A549 (cell line): ENCODE measurements at regions not wholly inside any gene's neighbourhood (a gene's known extent, or its start where the extent isn't known, plus 50 kb on each side); places are given as distances from the start of the nearest gene placed in this dataset.

Source experiments
- ATAC-seq, 2 experiments: fragments of 200-7000 bp in 1 of 2; fragments of >200 bp in 1 of 2; cut with Nextera tagmentation in 1 of 2; cut with Tn5 transposase in 1 of 2; 3 replicates each; pipeline versions ENCODE4 v1.8.0 to v1.9.1; 2018 to 2020; ENCODE audit warnings: mild to moderate bottlenecking in 1 of 2, moderate library complexity in 1 of 2
- CTCF ChIA-PET: fragments of 300-600 bp; sonication (Branson Sonifier 250); formaldehyde crosslinking; extraction: SDS; loops from one replicate; lab custom pipeline; 2021; ENCODE audit warnings: antibody characterized with exemption, inconsistent platforms; lab: Yijun Ruan, JAX
- POLR2A ChIA-PET: fragments of 350-600 bp; formaldehyde crosslinking; extraction: SDS; loops from one replicate; lab custom pipeline; 2021; ENCODE audit warnings: antibody characterized with exemption, inconsistent platforms; lab: Yijun Ruan, JAX
- DNase-seq, 2 experiments: peaks; one replicate each; pipeline versions ENCODE4 v3.0.0 to v3.0.0-alpha.2; 2011 to 2016; ENCODE audit warnings: low read depth in 1 of 2, low spot score in 1 of 2
- FAIRE-seq: peaks from 2 replicates; lab custom pipeline; 2011; peaks lifted over from hg19 to GRCh38; lab: Jason Lieb, UNC
- H3K27ac ChIP-seq, 2 experiments: fragments of >200 bp; sonication (Bioruptor Twin); formaldehyde crosslinking; 3 replicates each; pipeline ENCODE4 v1.5.1; 2016 to 2017
- H3K4me1 ChIP-seq: fragments of >200 bp; sonication (Bioruptor Twin); formaldehyde crosslinking; 3 replicates; pipeline ENCODE4 v1.6.1; 2016
- H3K4me2 ChIP-seq: fragments of >200 bp; sonication (Bioruptor Twin); formaldehyde crosslinking; 3 replicates; pipeline ENCODE4 v1.6.1; 2016
- H3K4me3 ChIP-seq: fragments of >200 bp; sonication (Bioruptor Twin); formaldehyde crosslinking; 3 replicates; pipeline ENCODE4 v1.5.1; 2016
- H3K9me3 ChIP-seq: fragments of >200 bp; sonication (Bioruptor Twin); formaldehyde crosslinking; 3 replicates; pipeline ENCODE4 v1.6.1; 2016
- BCL3 ChIP-seq: fragments of >200 bp; sonication (Bioruptor Twin); formaldehyde crosslinking; IDR thresholded peaks from 3 replicates; pipeline ENCODE4 v1.6.1; 2016
- CBX2 ChIP-seq: fragments of 200-600 bp; sonication (generic); IDR thresholded peaks from 2 replicates; pipeline ENCODE4 v1.6.1; 2016; ENCODE audit warnings: low read depth, mild to moderate bottlenecking, borderline replicate concordance
- CEBPB ChIP-seq, 2 experiments: fragments of >200 bp in 1 of 2; sonication (Bioruptor Twin) in 1 of 2; formaldehyde crosslinking in 1 of 2; IDR thresholded peaks; 2 replicates each; pipeline ENCODE4 v1.6.1; 2012 to 2016
- CHD2 ChIP-seq: fragments of 150-350 bp; IDR thresholded peaks from 2 replicates; pipeline ENCODE4 v1.6.1; 2014; ENCODE audit warnings: low read length; ENCODE audit not compliant: partially characterized antibody
- CHD4 ChIP-seq: fragments of 200-600 bp; sonication (generic); IDR thresholded peaks from 2 replicates; pipeline ENCODE4 v1.6.1; 2016; ENCODE audit warnings: antibody characterized with exemption, mild to moderate bottlenecking, borderline replicate concordance
- EHF ChIP-seq: fragments of 250-450 bp; sonication (Bioruptor Pico); IDR thresholded peaks from 2 replicates; pipeline ENCODE4 v1.5.0; 2020; ENCODE audit warnings: mild to moderate bottlenecking
- EHMT2 ChIP-seq: fragments of 200-600 bp; sonication (generic); IDR thresholded peaks from 2 replicates; pipeline ENCODE4 v1.6.1; 2016; ENCODE audit warnings: antibody characterized with exemption, low read depth, mild to moderate bottlenecking, moderate library complexity
- ELK1 ChIP-seq: fragments of 150-350 bp; IDR thresholded peaks from 2 replicates; pipeline ENCODE4 v1.6.1; 2014; ENCODE audit warnings: low read depth, mild to moderate bottlenecking, low read length
- ESRRA ChIP-seq: fragments of 150-350 bp; IDR thresholded peaks from 2 replicates; pipeline ENCODE4 v1.6.1; 2014; ENCODE audit warnings: mild to moderate bottlenecking, low read length, borderline replicate concordance
- FOSB ChIP-seq: fragments of 250-450 bp; sonication (Bioruptor Pico); IDR thresholded peaks from 2 replicates; pipeline ENCODE4 v1.5.0; 2020; ENCODE audit warnings: mild to moderate bottlenecking, moderate library complexity
- HDAC2 ChIP-seq: fragments of 200-600 bp; sonication (generic); IDR thresholded peaks from 2 replicates; pipeline ENCODE4 v1.6.1; 2016
- HOXA7 ChIP-seq: fragments of 250-450 bp; sonication (Bioruptor Pico); IDR thresholded peaks from 2 replicates; pipeline ENCODE4 v1.5.0; 2020; ENCODE audit warnings: mild to moderate bottlenecking, moderate library complexity
- HOXB5 ChIP-seq: fragments of 250-450 bp; sonication (Bioruptor Pico); IDR thresholded peaks from 2 replicates; pipeline ENCODE4 v1.5.0; 2020; ENCODE audit warnings: mild to moderate bottlenecking, moderate library complexity
- KDM1A ChIP-seq: fragments of 200-600 bp; sonication (generic); IDR thresholded peaks from 2 replicates; pipeline ENCODE4 v1.6.1; 2016; ENCODE audit warnings: low read depth, mild to moderate bottlenecking
- MAFK ChIP-seq: fragments of 450-650 bp; IDR thresholded peaks from 2 replicates; pipeline ENCODE4 v1.6.1; 2014; ENCODE audit not compliant: partially characterized antibody
- MAZ ChIP-seq: fragments of 150-350 bp; IDR thresholded peaks from 2 replicates; pipeline ENCODE4 v1.6.1; 2014; ENCODE audit warnings: antibody characterized with exemption, low read depth, low read length, borderline replicate concordance
- NPAS2 ChIP-seq: fragments of 250-450 bp; sonication (Bioruptor Pico); IDR thresholded peaks from 2 replicates; pipeline ENCODE4 v1.8.0; 2022; ENCODE audit warnings: mild to moderate bottlenecking, moderate library complexity, borderline replicate concordance
- POLR2A ChIP-seq: IDR thresholded peaks from 2 replicates; pipeline ENCODE4 v1.6.1; 2012; ENCODE audit warnings: mild to moderate bottlenecking, low read length
- RAD21 ChIP-seq, 2 experiments: fragments of >200 bp in 1 of 2; sonication (Bioruptor Twin) in 1 of 2; formaldehyde crosslinking in 1 of 2; IDR thresholded peaks in 1 of 2; conservative IDR thresholded peaks in 1 of 2; 2 replicates in 1 of 2; 3 replicates in 1 of 2; pipeline ENCODE4 v1.6.1; 2012 to 2018; ENCODE audit warnings: inconsistent platforms in 1 of 2
- RCOR1 ChIP-seq: fragments of 150-350 bp; IDR thresholded peaks from 2 replicates; pipeline ENCODE4 v1.6.1; 2014; ENCODE audit warnings: antibody characterized with exemption, low read length, low read depth
- RFX5 ChIP-seq: fragments of 450-650 bp; IDR thresholded peaks from 2 replicates; pipeline ENCODE4 v1.7.1; 2014; ENCODE audit warnings: antibody characterized with exemption, mild to moderate bottlenecking, moderate library complexity
- TP53 ChIP-seq: fragments of 250-450 bp; sonication (Bioruptor Pico); IDR thresholded peaks from 2 replicates; pipeline ENCODE4 v1.5.0; 2021; ENCODE audit warnings: mild to moderate bottlenecking, moderate library complexity
- ZC3H11A ChIP-seq: fragments of 450-650 bp; IDR thresholded peaks from 2 replicates; pipeline ENCODE4 v1.6.1; 2014; ENCODE audit warnings: antibody characterized with exemption, mild to moderate bottlenecking
- ZFP36 ChIP-seq: fragments of 450-650 bp; IDR thresholded peaks from 2 replicates; pipeline ENCODE4 v1.6.1; 2014; ENCODE audit warnings: borderline replicate concordance; ENCODE audit not compliant: partially characterized antibody
- WGBS: methylation state at CpG from one replicate; pipeline ENCODE4 v1.1.6; 2017; ENCODE audit errors: missing lambda C conversion rate; 5-methylcytosine and 5-hydroxymethylcytosine counted together

GRCh38 chr1:221149555-221150075, 270.4 kb downstream of the HLX start:
- no peak for FAIRE-seq
- no peak for DNase-seq
- H3K9me3 ChIP-seq = no peaks in the 10 kb centered on the region
- no peak overlapping the region for H3K27ac ChIP-seq
- no peak overlapping the region for H3K4me2 ChIP-seq
- no peaks in the 10 kb centered on the region for H3K4me1 ChIP-seq
- TF ChIP-seq ZC3H11A = no peak
- ChIA-PET CTCF (interaction anchor here (1.0 to 1.3 kb wide), 2 partner anchors 10 to 55 kb away, joined by 3 to 5 read pairs; no protein-coding TSS in a partner anchor), POLR2A (no interaction called here)
- WGBS = 15% methylated on average over 1 of the region's 1 CpG
- no peak for ATAC-seq
- H3K4me3 ChIP-seq = no peak overlapping the region

- no peak overlapping the region for H3K27ac ChIP-seq
- POLR2A ChIA-PET = no interaction called here
- no peaks in the 10 kb centered on the region for H3K9me3 ChIP-seq
- DNase-seq (no peak), FAIRE-seq (no peak), ATAC-seq (no peak)
- CTCF ChIA-PET = no interaction called here
- no peaks in the 10 kb centered on the region for H3K4me1 ChIP-seq
- no peak for TF ChIP-seq RCOR1
- TF ChIP-seq ZFP36 = no peak
- TF ChIP-seq KDM1A = no peak
- TF ChIP-seq ZC3H11A = no peak
- no peak overlapping the region for H3K4me3 ChIP-seq
- no peak overlapping the region for H3K4me2 ChIP-seq
Observed at GRCh38 chr1:221150996-221151395, 271.8 kb downstream of the HLX start.

- H3K4me3 ChIP-seq = no peak overlapping the region
- H3K9me3 ChIP-seq = no peaks in the 10 kb centered on the region
- no peak for TF ChIP-seq BCL3
- DNase-seq (no peak), FAIRE-seq (no peak), ATAC-seq (no peak)
- ChIA-PET CTCF (interaction anchor here (1.1 kb wide), 1 partner anchor 48 kb away, joined by 3 read pairs; no protein-coding TSS in a partner anchor), POLR2A (no interaction called here)
- H3K4me2 ChIP-seq = no peak overlapping the region
- H3K4me1 ChIP-seq = no peaks in the 10 kb centered on the region
- WGBS = 41% methylated on average over 1 of the region's 1 CpG
- H3K27ac ChIP-seq = no peak overlapping the region
Observed at GRCh38 chr1:221154932-221155331, 275.7 kb downstream of the HLX start.

- WGBS = 51% methylated on average over 6 of the region's 6 CpGs
- no peaks in the 10 kb centered on the region for H3K9me3 ChIP-seq
- no peak overlapping the region for H3K4me2 ChIP-seq
- ChIA-PET CTCF (interaction anchor here (1.2 kb wide), 1 partner anchor 12 kb away, joined by 3 read pairs; no protein-coding TSS in a partner anchor), POLR2A (no interaction called here)
- no peak overlapping the region for H3K27ac ChIP-seq
- H3K4me1 ChIP-seq = no peaks in the 10 kb centered on the region
- DNase-seq (no peak), ATAC-seq (no peak), FAIRE-seq (no peak)
- H3K4me3 ChIP-seq = no peak overlapping the region
- no peak for TF ChIP-seq MAFK
- TF ChIP-seq HOXB5 (CRISPR knock-in tag) = no peak
- TF ChIP-seq BCL3 = no peak
- TF ChIP-seq FOSB (CRISPR knock-in tag) = no peak
- TF ChIP-seq ZC3H11A = no peak
- no peak for TF ChIP-seq RCOR1
Observed at GRCh38 chr1:221157026-221157761, 278.0 kb downstream of the HLX start.

- WGBS = 85% methylated on average over 2 of the region's 2 CpGs
- ChIA-PET CTCF (interaction anchor here (1.0 kb wide), 1 partner anchor 11 kb away, joined by 3 read pairs; no protein-coding TSS in a partner anchor), POLR2A (no interaction called here)
- 0 out of 3 replicates have a peak, but pooled peaks cover 3% of the 10 kb centered on the region for H3K4me1 ChIP-seq
- no peak overlapping the region for H3K27ac ChIP-seq
- ATAC-seq (no peak), FAIRE-seq (no peak), DNase-seq (no peak)
- H3K9me3 ChIP-seq = no peaks in the 10 kb centered on the region
- no peak overlapping the region for H3K4me3 ChIP-seq
- no peak overlapping the region for H3K4me2 ChIP-seq
- TF ChIP-seq TP53 (CRISPR knock-in tag) = no peak
- no peak for TF ChIP-seq CBX2
- TF ChIP-seq EHF (CRISPR knock-in tag) = no peak
- no peak for TF ChIP-seq RAD21 (conservative IDR thresholded peaks at IDR 0.05 in 1 of 2, IDR thresholded peaks at IDR 0.05 in 1 of 2)
- no peak for TF ChIP-seq HOXA7 (CRISPR knock-in tag)
- no peak for TF ChIP-seq CEBPB (IDR thresholded peaks at IDR 0.05)
- TF ChIP-seq HDAC2 = no peak
- TF ChIP-seq NPAS2 (CRISPR knock-in tag) = no peak
- TF ChIP-seq RFX5 = no peak
- no peak for TF ChIP-seq ELK1
- no peak for TF ChIP-seq CHD4
- TF ChIP-seq CHD2 = no peak
- TF ChIP-seq POLR2A = no peak
- no peak for TF ChIP-seq HOXB5 (CRISPR knock-in tag)
- no peak for TF ChIP-seq ZC3H11A
- no peak for TF ChIP-seq MAZ
- no peak for TF ChIP-seq ESRRA
- no peak for TF ChIP-seq EHMT2
Observed at GRCh38 chr1:221159608-221160007, 280.4 kb downstream of the HLX start.
